AG04450 (cell line): ENCODE measurements at regions not wholly inside any gene's neighbourhood (a gene's known extent, or its start where the extent isn't known, plus 50 kb on each side); places are given as distances from the start of the nearest gene placed in this dataset.

Experiments
- CTCF ChIA-PET: fragments of 300-600, 350-600 bp; formaldehyde crosslinking; extraction: SDS; loops from one replicate; lab custom pipeline; 2022; ENCODE audit warnings: antibody characterized with exemption, inconsistent platforms; lab: Charles Lee
- POLR2A ChIA-PET: fragments of 350-600 bp; formaldehyde crosslinking; extraction: SDS; loops from one replicate; lab custom pipeline; 2021; ENCODE audit warnings: antibody characterized with exemption, inconsistent platforms; lab: Yijun Ruan, JAX
- DNase-seq: peaks from one replicate; pipeline ENCODE4 v3.0.0-alpha.2; 2011; ENCODE audit warnings: low read depth, low spot score
- H3K27ac ChIP-seq: one replicate; pipeline ENCODE4 v1.5.1; 2012; ENCODE audit warnings: low read depth, low read length, control low read depth
- H3K27me3 ChIP-seq: one replicate; pipeline ENCODE4 v1.6.0; 2012; ENCODE audit warnings: low read length; ENCODE audit not compliant: control insufficient read depth, insufficient read depth
- H3K4me3 ChIP-seq: 2 replicates; pipeline ENCODE4 v1.5.1; 2011; ENCODE audit warnings: mild to moderate bottlenecking, low read depth, low read length, control low read depth
- H3K9me3 ChIP-seq: 2 replicates; pipeline ENCODE4 v1.5.1; 2012; ENCODE audit warnings: low read length; ENCODE audit not compliant: control insufficient read depth, insufficient read depth
- CTCF ChIP-seq: IDR thresholded peaks from 2 replicates; pipeline ENCODE4 v1.5.1; 2011; ENCODE audit warnings: low read depth, low read length, control low read depth, inconsistent platforms

GRCh38 chr7:17042211-17042610, 160.4 kb upstream of the AGR3 start:
- no peak overlapping the region for H3K4me3 ChIP-seq
- H3K9me3 ChIP-seq: no peaks in the 10 kb centered on the region
- DNase-seq: no peak
- H3K27me3 ChIP-seq: no peaks in the 10 kb centered on the region
- TF ChIP-seq CTCF: no peak
- CTCF ChIA-PET: no interaction called here
- POLR2A ChIA-PET: no interaction called here
- no peak overlapping the region for H3K27ac ChIP-seq

- no peak overlapping the region for H3K4me3 ChIP-seq
- DNase-seq: no peak
- no peaks in the 10 kb centered on the region for H3K27me3 ChIP-seq
- ChIA-PET CTCF (interaction anchor here (0.8 to 0.9 kb wide), 2 partner anchors 19 to 258 kb away, joined by 3 to 4 read pairs; no protein-coding TSS in a partner anchor), POLR2A (no interaction called here)
- no peaks in the 10 kb centered on the region for H3K9me3 ChIP-seq
- H3K27ac ChIP-seq: no peak overlapping the region
- TF ChIP-seq CTCF: no peak
Observed at GRCh38 chr7:17043012-17043877, 161.5 kb upstream of the AGR3 start.

- DNase-seq: no peak
- Histone ChIP-seq H3K4me3 (no peak overlapping the region), H3K27me3 (no peaks in the 10 kb centered on the region), H3K9me3 (no peaks in the 10 kb centered on the region), H3K27ac (no peak overlapping the region)
- ChIA-PET POLR2A (no interaction called here), CTCF (no interaction called here)
- TF ChIP-seq CTCF: no peak
Observed at GRCh38 chr7:17044396-17044795, 162.6 kb upstream of the AGR3 start.

- H3K27me3 ChIP-seq: no peaks in the 10 kb centered on the region
- H3K9me3 ChIP-seq: no peaks in the 10 kb centered on the region
- CTCF ChIA-PET: no interaction called here
- no peak overlapping the region for H3K27ac ChIP-seq
- DNase-seq: no peak
- TF ChIP-seq CTCF: no peak
- POLR2A ChIA-PET: no interaction called here
- no peak overlapping the region for H3K4me3 ChIP-seq
Observed at GRCh38 chr7:17044861-17045260, 163.1 kb upstream of the AGR3 start.

- no peak for DNase-seq
- Histone ChIP-seq H3K27ac (no peak overlapping the region), H3K27me3 (no peaks in the 10 kb centered on the region), H3K4me3 (no peak overlapping the region), H3K9me3 (no peaks in the 10 kb centered on the region)
- TF ChIP-seq CTCF: no peak
- POLR2A ChIA-PET: no interaction called here
- CTCF ChIA-PET: interaction anchor here (0.9 kb wide), 1 partner anchor 17 kb away, joined by 4 read pairs; no protein-coding TSS in a partner anchor
Observed at GRCh38 chr7:17046259-17046658, 164.5 kb upstream of the AGR3 start.
